Stimulated activated naive B cell treated with anti-CD40 and anti-IgM and Interleukin-4, amounts not matched to agents 10 μg/mL and 1 μg/mL and 100 μg/mL, for 72 hours (primary cell): ENCODE measurements at regions not wholly inside any gene's neighbourhood (a gene's known extent, or its start where the extent isn't known, plus 50 kb on each side); places are given as distances from the start of the nearest gene placed in this dataset.

Source experiments
- ATAC-seq, 2 donors: fragments of 150-1000 bp; cut with Tn5 transposase; replicated peaks; 2 replicates each; pipeline ENCODE4 v1.10.0; 2021; ENCODE audit warnings: moderate library complexity in 1 of 2
- DNase-seq: peaks from one replicate; pipeline ENCODE4 v3.0.0; 2021
- H3K27ac Mint-ChIP-seq: one replicate; pipeline ENCODE4 v1.8.0; 2022; ENCODE audit warnings: mild to moderate bottlenecking, mixed read lengths
- H3K27me3 Mint-ChIP-seq, 2 donors: one replicate each; pipeline ENCODE4 v1.8.0; 2022; ENCODE audit warnings: mixed read lengths in 2 of 2
- H3K36me3 Mint-ChIP-seq, 2 donors: one replicate each; pipeline ENCODE4 v1.8.0; 2022; ENCODE audit warnings: mixed read lengths in 2 of 2, mild to moderate bottlenecking in 1 of 2
- H3K4me1 Mint-ChIP-seq, 2 donors: one replicate each; pipeline ENCODE4 v1.8.0; 2022; ENCODE audit warnings: mixed read lengths in 2 of 2, mild to moderate bottlenecking in 1 of 2
- H3K4me3 Mint-ChIP-seq, 2 donors: one replicate each; pipeline ENCODE4 v1.8.0; 2022; ENCODE audit warnings: mild to moderate bottlenecking in 2 of 2, mixed read lengths in 2 of 2, moderate library complexity in 1 of 2
- H3K9me3 Mint-ChIP-seq, 2 donors: one replicate each; pipeline ENCODE4 v1.8.0; 2022; ENCODE audit warnings: mixed read lengths in 2 of 2, mild to moderate bottlenecking in 1 of 2

- peaks cover 0 to 2% of the 10 kb centered on the region in 2 donors for H3K4me1 Mint-ChIP-seq
- peaks cover 16 to 32% of the 10 kb centered on the region in 2 donors for H3K27me3 Mint-ChIP-seq
- no peaks in the 10 kb centered on the region for H3K36me3 Mint-ChIP-seq
- H3K9me3 Mint-ChIP-seq: peaks cover 0 to 2% of the 10 kb centered on the region in 2 donors
- ATAC-seq: no peak
- no peak for DNase-seq
- H3K27ac Mint-ChIP-seq: no peak overlapping the region
- H3K4me3 Mint-ChIP-seq: no peak overlapping the region
These were observed 151.5 kb upstream of the PITX1 start for GRCh38 chr5:135185481-135186065.

GRCh38 chr5:135184646-135185045, 150.6 kb upstream of the PITX1 start:
- no peak for ATAC-seq
- no peaks in the 10 kb centered on the region for H3K36me3 Mint-ChIP-seq

GRCh38 chr5:135183464-135183863, 149.4 kb upstream of the PITX1 start:
- peaks cover 9 to 26% of the 10 kb centered on the region in 2 donors for H3K27me3 Mint-ChIP-seq
- ATAC-seq (no peak), DNase-seq (no peak)
- no peak overlapping the region for H3K27ac Mint-ChIP-seq
- no peaks in the 10 kb centered on the region for H3K4me1 Mint-ChIP-seq
- H3K4me3 Mint-ChIP-seq: no peak overlapping the region
- H3K36me3 Mint-ChIP-seq: no peaks in the 10 kb centered on the region
- H3K9me3 Mint-ChIP-seq: peaks cover 0 to 2% of the 10 kb centered on the region in 2 donors

More at GRCh38 chr5:135184646-135185045, 150.6 kb upstream of the PITX1 start:
- no peak overlapping the region for H3K4me3 Mint-ChIP-seq
- peaks cover 9 to 28% of the 10 kb centered on the region in 2 donors for H3K27me3 Mint-ChIP-seq
- H3K27ac Mint-ChIP-seq: no peak overlapping the region
- no peak for DNase-seq
- peaks cover 0 to 2% of the 10 kb centered on the region in 2 donors for H3K9me3 Mint-ChIP-seq
- H3K4me1 Mint-ChIP-seq: no peaks in the 10 kb centered on the region

DNA sequence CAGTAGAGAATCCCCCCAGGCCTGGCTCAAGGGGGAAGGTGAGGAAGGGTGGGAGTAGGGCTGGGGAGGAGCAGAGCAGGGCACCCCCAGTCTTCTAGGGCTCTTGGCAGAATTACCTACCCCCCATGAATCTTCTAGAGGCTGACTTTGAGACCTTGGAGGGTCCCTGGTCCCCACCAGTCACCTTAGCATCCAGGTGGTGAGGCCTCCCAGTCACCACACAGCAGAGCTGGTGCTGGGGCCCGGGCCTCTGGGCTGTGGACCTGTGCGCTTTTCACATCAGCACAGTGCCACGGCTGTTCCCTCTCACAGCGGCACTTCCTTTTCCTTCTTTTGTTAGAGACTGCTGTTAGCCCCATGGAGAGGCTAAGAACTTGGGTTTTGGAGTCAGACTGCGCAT, 148.6 kb upstream of the PITX1 start:
- Mint-ChIP-seq H3K36me3 (no peaks in the 10 kb centered on the region), H3K9me3 (peaks cover 0 to 2% of the 10 kb centered on the region in 2 donors), H3K4me3 (no peak overlapping the region), H3K27ac (no peak overlapping the region), H3K4me1 (peaks cover 2% of the 10 kb centered on the region in 2 donors), H3K27me3 (peaks cover 9 to 30% of the 10 kb centered on the region in 2 donors)
- DNase-seq: no peak
- no peak for ATAC-seq

GRCh38 chr5:135181653-135182052, 147.6 kb upstream of the PITX1 start:
- Mint-ChIP-seq H3K4me3 (no peak overlapping the region), H3K27me3 (peaks cover 12 to 34% of the 10 kb centered on the region in 2 donors), H3K9me3 (peaks cover 0 to 2% of the 10 kb centered on the region in 2 donors), H3K27ac (no peak overlapping the region), H3K4me1 (peaks cover 2 to 6% of the 10 kb centered on the region in 2 donors), H3K36me3 (no peaks in the 10 kb centered on the region)
- no peak for ATAC-seq
- no peak for DNase-seq

- peaks cover 0 to 2% of the 10 kb centered on the region in 2 donors for H3K9me3 Mint-ChIP-seq
- peaks cover 17 to 45% of the 10 kb centered on the region in 2 donors for H3K27me3 Mint-ChIP-seq
- DNase-seq (no peak), ATAC-seq (no peak)
- no peaks in the 10 kb centered on the region for H3K36me3 Mint-ChIP-seq
- H3K4me3 Mint-ChIP-seq: no peak overlapping the region
- H3K4me1 Mint-ChIP-seq: peaks cover 2 to 6% of the 10 kb centered on the region in 2 donors
- H3K27ac Mint-ChIP-seq: peak overlapping the region; percentile 37
These were observed 145.4 kb upstream of the PITX1 start for GRCh38 chr5:135179308-135179980.

DNA sequence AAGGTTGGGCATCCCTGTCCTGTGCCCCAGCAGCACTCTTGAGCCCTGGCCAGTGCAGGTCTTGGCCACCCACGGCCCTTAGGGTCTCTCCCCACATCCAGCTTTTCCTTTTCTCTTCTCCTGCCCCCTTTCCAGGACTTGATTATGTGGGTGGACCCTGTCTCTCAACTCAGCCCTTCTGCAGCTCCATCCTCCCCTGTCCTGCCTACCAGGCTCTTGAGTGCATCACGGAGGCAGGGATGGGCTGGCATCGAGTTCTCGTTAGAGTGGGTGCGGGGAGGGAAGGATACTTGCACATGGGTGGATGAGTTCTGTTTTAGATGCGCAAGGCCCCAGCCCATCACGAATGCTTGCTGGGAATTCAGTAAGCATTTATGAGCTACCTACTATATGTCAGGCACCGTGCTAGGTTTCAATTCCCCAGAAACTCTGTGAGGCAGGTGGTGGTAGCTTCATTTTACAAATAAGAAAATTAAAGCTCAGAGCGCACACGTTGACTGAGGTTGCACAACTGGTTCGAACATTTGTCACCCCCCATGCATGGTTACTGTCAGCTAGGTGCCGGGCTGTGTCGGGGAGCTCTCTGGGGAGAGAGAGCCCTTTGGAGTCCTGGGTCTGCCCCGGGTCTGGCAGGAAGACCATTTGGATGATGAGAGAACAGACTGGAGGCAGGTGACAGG, 144.6 kb upstream of the PITX1 start:
- Mint-ChIP-seq H3K4me1 (peaks cover 2 to 6% of the 10 kb centered on the region in 2 donors), H3K27me3 (peaks cover 14 to 53% of the 10 kb centered on the region in 2 donors), H3K36me3 (no peaks in the 10 kb centered on the region), H3K9me3 (peaks cover 0 to 2% of the 10 kb centered on the region in 2 donors), H3K4me3 (no peak overlapping the region), H3K27ac (no peak overlapping the region)
- DNase-seq (no peak), ATAC-seq (no peak)

- DNase-seq (no peak), ATAC-seq (peak in 1 of 2 donors; percentile 10)
- no peak overlapping the region for H3K27ac Mint-ChIP-seq
- peaks cover 0 to 2% of the 10 kb centered on the region in 2 donors for H3K9me3 Mint-ChIP-seq
- H3K4me3 Mint-ChIP-seq: no peak overlapping the region
- H3K36me3 Mint-ChIP-seq: no peaks in the 10 kb centered on the region
- peaks cover 13 to 57% of the 10 kb centered on the region in 2 donors for H3K27me3 Mint-ChIP-seq
- peaks cover 2 to 6% of the 10 kb centered on the region in 2 donors for H3K4me1 Mint-ChIP-seq
These were observed 143.6 kb upstream of the PITX1 start for GRCh38 chr5:135177591-135177990.

DNA sequence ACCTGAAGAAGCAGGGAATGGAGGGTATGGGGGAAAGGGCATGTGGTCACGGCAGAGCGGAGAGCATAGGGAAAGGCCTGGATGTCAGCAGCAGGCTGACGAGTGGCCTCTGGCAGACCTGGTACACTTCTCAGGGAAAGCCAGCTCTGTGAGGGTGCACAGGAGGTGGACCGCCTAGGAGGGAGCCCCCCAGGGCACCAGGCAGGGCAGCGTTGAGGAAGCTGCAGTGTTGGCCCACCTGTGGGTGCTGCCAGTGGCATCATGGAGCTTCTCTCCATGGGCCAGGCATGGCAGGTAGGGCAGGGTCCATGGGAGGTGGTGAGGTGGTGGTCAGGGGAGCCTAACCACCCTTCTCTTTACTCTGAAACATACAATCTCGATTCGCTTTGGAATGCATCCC, 143.0 kb upstream of the PITX1 start:
- ATAC-seq (no peak), DNase-seq (no peak)
- Mint-ChIP-seq H3K36me3 (no peaks in the 10 kb centered on the region), H3K27me3 (peaks cover 19 to 58% of the 10 kb centered on the region in 2 donors), H3K4me3 (no peak overlapping the region), H3K9me3 (peaks cover 0 to 2% of the 10 kb centered on the region in 2 donors), H3K27ac (no peak overlapping the region), H3K4me1 (peaks cover 2 to 6% of the 10 kb centered on the region in 2 donors)

- H3K9me3 Mint-ChIP-seq: no peaks in the 10 kb centered on the region
- no peak for DNase-seq
- H3K36me3 Mint-ChIP-seq: no peaks in the 10 kb centered on the region
- peaks cover 31 to 76% of the 10 kb centered on the region in 2 donors for H3K27me3 Mint-ChIP-seq
- peaks cover 4 to 6% of the 10 kb centered on the region in 2 donors for H3K4me1 Mint-ChIP-seq
- ATAC-seq: no peak
- no peak overlapping the region for H3K27ac Mint-ChIP-seq
- no peak overlapping the region for H3K4me3 Mint-ChIP-seq
These were observed 140.5 kb upstream of the PITX1 start for GRCh38 chr5:135174315-135175096.

DNA sequence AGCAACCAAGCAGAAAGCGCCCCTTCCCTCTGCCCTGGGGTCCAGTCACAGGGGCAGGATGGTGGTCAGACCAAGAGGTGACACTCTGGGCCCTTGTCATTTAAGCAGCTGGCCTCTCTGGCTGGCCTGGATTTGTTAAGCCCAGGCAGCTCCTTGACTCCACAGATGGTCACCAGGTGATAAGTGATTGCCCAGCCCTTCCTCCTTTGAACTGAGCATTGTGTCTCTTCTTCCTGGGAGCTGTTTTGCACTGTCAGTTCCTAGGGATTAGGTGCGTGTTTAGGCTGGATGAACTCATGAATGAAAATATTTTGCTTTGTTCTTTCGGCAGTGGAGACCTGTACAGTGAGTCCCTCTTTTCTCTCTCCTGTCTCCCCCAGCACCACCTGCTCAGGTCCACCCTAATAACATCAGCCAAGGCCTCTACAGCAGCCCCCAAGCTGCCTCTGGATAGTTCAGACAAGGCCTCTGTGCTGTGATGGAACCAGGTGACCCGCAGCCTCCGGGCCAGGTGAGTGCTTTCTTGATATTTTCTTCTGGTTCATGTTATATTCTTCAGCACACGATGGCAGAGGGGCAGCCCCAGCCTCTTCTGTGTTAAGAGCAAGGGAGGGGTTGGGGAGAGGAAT, 139.7 kb upstream of the PITX1 start:
- no peak for ATAC-seq
- H3K4me3 Mint-ChIP-seq: no peak overlapping the region
- H3K9me3 Mint-ChIP-seq: no peaks in the 10 kb centered on the region
- no peaks in the 10 kb centered on the region for H3K36me3 Mint-ChIP-seq
- no peak overlapping the region for H3K27ac Mint-ChIP-seq
- DNase-seq: no peak
- H3K4me1 Mint-ChIP-seq: peaks cover 4 to 6% of the 10 kb centered on the region in 2 donors
- H3K27me3 Mint-ChIP-seq: peaks cover 31 to 75% of the 10 kb centered on the region in 2 donors

- H3K4me3 Mint-ChIP-seq: no peak overlapping the region
- DNase-seq (no peak), ATAC-seq (no peak)
- no peak overlapping the region for H3K27ac Mint-ChIP-seq
- peaks cover 31 to 75% of the 10 kb centered on the region in 2 donors for H3K27me3 Mint-ChIP-seq
- no peaks in the 10 kb centered on the region for H3K36me3 Mint-ChIP-seq
- no peaks in the 10 kb centered on the region for H3K9me3 Mint-ChIP-seq
- H3K4me1 Mint-ChIP-seq: peaks cover 3 to 4% of the 10 kb centered on the region in 2 donors
These were observed 138.7 kb upstream of the PITX1 start for GRCh38 chr5:135172718-135173117.

DNA sequence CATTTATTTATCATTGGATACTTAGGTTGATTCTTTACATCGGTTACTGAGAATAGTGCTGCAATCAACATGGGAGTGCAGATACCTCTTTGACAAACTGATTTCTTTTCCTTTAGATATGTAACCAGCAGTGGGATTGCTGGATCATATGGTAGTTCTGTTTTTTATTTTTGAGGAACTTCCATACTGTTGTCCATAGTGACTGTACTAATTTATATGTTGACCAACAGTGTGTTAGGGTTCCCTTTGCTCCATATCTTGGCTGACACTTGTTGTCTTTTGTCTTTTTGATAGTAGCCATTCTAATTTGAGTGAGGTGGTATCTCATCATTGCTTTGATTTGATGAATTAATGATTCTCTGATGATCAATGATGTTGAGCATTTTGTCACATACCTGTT, 137.3 kb upstream of the PITX1 start:
- no peak for ATAC-seq

More for the DNA sequence above, 137.3 kb upstream of the PITX1 start:
- Mint-ChIP-seq H3K4me3 (no peak overlapping the region), H3K27me3 (peaks cover 32 to 74% of the 10 kb centered on the region in 2 donors), H3K27ac (no peak overlapping the region), H3K4me1 (peaks cover 0 to 2% of the 10 kb centered on the region in 2 donors), H3K36me3 (no peaks in the 10 kb centered on the region), H3K9me3 (no peaks in the 10 kb centered on the region)
- DNase-seq: no peak
